A549 (cell line): ENCODE measurements at regions not wholly inside any gene's neighbourhood (a gene's known extent, or its start where the extent isn't known, plus 50 kb on each side); places are given as distances from the start of the nearest gene placed in this dataset.

Experiments used
- ATAC-seq, 2 experiments: fragments of 200-7000 bp in 1 of 2; fragments of >200 bp in 1 of 2; cut with Nextera tagmentation in 1 of 2; cut with Tn5 transposase in 1 of 2; 3 replicates each; pipeline versions ENCODE4 v1.8.0 to v1.9.1; 2018 to 2020; ENCODE audit warnings: mild to moderate bottlenecking in 1 of 2, moderate library complexity in 1 of 2
- CTCF ChIA-PET: fragments of 300-600 bp; sonication (Branson Sonifier 250); formaldehyde crosslinking; extraction: SDS; loops from one replicate; lab custom pipeline; 2021; ENCODE audit warnings: antibody characterized with exemption, inconsistent platforms; lab: Yijun Ruan, JAX
- POLR2A ChIA-PET: fragments of 350-600 bp; formaldehyde crosslinking; extraction: SDS; loops from one replicate; lab custom pipeline; 2021; ENCODE audit warnings: antibody characterized with exemption, inconsistent platforms; lab: Yijun Ruan, JAX
- DNase-seq, 2 experiments: peaks; one replicate each; pipeline versions ENCODE4 v3.0.0 to v3.0.0-alpha.2; 2011 to 2016; ENCODE audit warnings: low read depth in 1 of 2, low spot score in 1 of 2
- FAIRE-seq: peaks from 2 replicates; lab custom pipeline; 2011; peaks lifted over from hg19 to GRCh38; lab: Jason Lieb, UNC
- H3K27ac ChIP-seq, 2 experiments: fragments of >200 bp; sonication (Bioruptor Twin); formaldehyde crosslinking; 3 replicates each; pipeline ENCODE4 v1.5.1; 2016 to 2017
- H3K4me1 ChIP-seq: fragments of >200 bp; sonication (Bioruptor Twin); formaldehyde crosslinking; 3 replicates; pipeline ENCODE4 v1.6.1; 2016
- H3K4me2 ChIP-seq: fragments of >200 bp; sonication (Bioruptor Twin); formaldehyde crosslinking; 3 replicates; pipeline ENCODE4 v1.6.1; 2016
- H3K4me3 ChIP-seq: fragments of >200 bp; sonication (Bioruptor Twin); formaldehyde crosslinking; 3 replicates; pipeline ENCODE4 v1.5.1; 2016
- H3K9me3 ChIP-seq: fragments of >200 bp; sonication (Bioruptor Twin); formaldehyde crosslinking; 3 replicates; pipeline ENCODE4 v1.6.1; 2016
- CBX8 ChIP-seq: fragments of 200-600 bp; sonication (generic); IDR thresholded peaks from 2 replicates; pipeline ENCODE4 v1.6.1; 2016
- CEBPB ChIP-seq, 2 experiments: fragments of >200 bp in 1 of 2; sonication (Bioruptor Twin) in 1 of 2; formaldehyde crosslinking in 1 of 2; IDR thresholded peaks; 2 replicates each; pipeline ENCODE4 v1.6.1; 2012 to 2016
- EHF ChIP-seq: fragments of 250-450 bp; sonication (Bioruptor Pico); IDR thresholded peaks from 2 replicates; pipeline ENCODE4 v1.5.0; 2020; ENCODE audit warnings: mild to moderate bottlenecking
- HOXB5 ChIP-seq: fragments of 250-450 bp; sonication (Bioruptor Pico); IDR thresholded peaks from 2 replicates; pipeline ENCODE4 v1.5.0; 2020; ENCODE audit warnings: mild to moderate bottlenecking, moderate library complexity
- JUN ChIP-seq, 2 experiments: fragments of >200 bp; sonication (Bioruptor Twin); formaldehyde crosslinking; IDR thresholded peaks; 2 replicates in 1 of 2; 3 replicates in 1 of 2; pipeline ENCODE4 v1.6.1; 2016 to 2017
- KDM1A ChIP-seq: fragments of 200-600 bp; sonication (generic); IDR thresholded peaks from 2 replicates; pipeline ENCODE4 v1.6.1; 2016; ENCODE audit warnings: low read depth, mild to moderate bottlenecking
- MAFK ChIP-seq: fragments of 450-650 bp; IDR thresholded peaks from 2 replicates; pipeline ENCODE4 v1.6.1; 2014; ENCODE audit not compliant: partially characterized antibody
- MAZ ChIP-seq: fragments of 150-350 bp; IDR thresholded peaks from 2 replicates; pipeline ENCODE4 v1.6.1; 2014; ENCODE audit warnings: antibody characterized with exemption, low read depth, low read length, borderline replicate concordance
- MYC ChIP-seq: IDR thresholded peaks from 2 replicates; pipeline ENCODE4 v1.6.1; 2012; ENCODE audit warnings: mild to moderate bottlenecking, inconsistent platforms, low read length, improper control_type of control experiment, borderline replicate concordance
- NR3C1 ChIP-seq: fragments of >200 bp; sonication (Bioruptor Twin); formaldehyde crosslinking; IDR thresholded peaks from 3 replicates; pipeline ENCODE4 v1.6.1; 2017
- PHF8 ChIP-seq: fragments of 200-600 bp; sonication (generic); IDR thresholded peaks from 2 replicates; pipeline ENCODE4 v1.6.1; 2016; ENCODE audit warnings: low read depth, mild to moderate bottlenecking, antibody characterized with exemption, moderate library complexity, borderline replicate concordance
- RAD21 ChIP-seq, 2 experiments: fragments of >200 bp in 1 of 2; sonication (Bioruptor Twin) in 1 of 2; formaldehyde crosslinking in 1 of 2; IDR thresholded peaks in 1 of 2; conservative IDR thresholded peaks in 1 of 2; 2 replicates in 1 of 2; 3 replicates in 1 of 2; pipeline ENCODE4 v1.6.1; 2012 to 2018; ENCODE audit warnings: inconsistent platforms in 1 of 2
- RARB ChIP-seq: fragments of 250-450 bp; sonication (Bioruptor Pico); IDR thresholded peaks from 2 replicates; pipeline ENCODE4 v1.8.0; 2021; ENCODE audit warnings: mild to moderate bottlenecking, moderate library complexity
- RCOR1 ChIP-seq: fragments of 150-350 bp; IDR thresholded peaks from 2 replicates; pipeline ENCODE4 v1.6.1; 2014; ENCODE audit warnings: antibody characterized with exemption, low read length, low read depth
- RNF2 ChIP-seq: fragments of 200-600 bp; sonication (generic); IDR thresholded peaks from 2 replicates; pipeline ENCODE4 v1.6.1; 2016; ENCODE audit warnings: low read depth, mild to moderate bottlenecking, antibody characterized with exemption, moderate library complexity, borderline replicate concordance
- SREBF2 ChIP-seq: fragments of 450-650 bp; IDR thresholded peaks from 2 replicates; pipeline ENCODE4 v1.6.1; 2014; ENCODE audit warnings: mild to moderate bottlenecking, moderate library complexity
- TP53 ChIP-seq: fragments of 250-450 bp; sonication (Bioruptor Pico); IDR thresholded peaks from 2 replicates; pipeline ENCODE4 v1.5.0; 2021; ENCODE audit warnings: mild to moderate bottlenecking, moderate library complexity
- ZC3H11A ChIP-seq: fragments of 450-650 bp; IDR thresholded peaks from 2 replicates; pipeline ENCODE4 v1.6.1; 2014; ENCODE audit warnings: antibody characterized with exemption, mild to moderate bottlenecking
- ZFP36 ChIP-seq: fragments of 450-650 bp; IDR thresholded peaks from 2 replicates; pipeline ENCODE4 v1.6.1; 2014; ENCODE audit warnings: borderline replicate concordance; ENCODE audit not compliant: partially characterized antibody
- ZNF302 ChIP-seq: fragments of 250-450 bp; sonication (Bioruptor Pico); IDR thresholded peaks from 2 replicates; pipeline ENCODE4 v1.9.0; 2021; ENCODE audit warnings: inconsistent platforms, mild to moderate bottlenecking, moderate library complexity
- ZSCAN20 ChIP-seq: fragments of 250-450 bp; sonication (Bioruptor Pico); IDR thresholded peaks from 2 replicates; pipeline ENCODE4 v1.8.0; 2022; ENCODE audit warnings: mild to moderate bottlenecking, moderate library complexity
- WGBS: methylation state at CpG from one replicate; pipeline ENCODE4 v1.1.6; 2017; ENCODE audit errors: missing lambda C conversion rate; 5-methylcytosine and 5-hydroxymethylcytosine counted together
- TF ChIP-seq, protein P1 (sequence below): IDR thresholded peaks from 2 replicates; pipeline ENCODE4 v1.6.1; 2012; ENCODE audit warnings: low read depth, borderline replicate concordance
- TF ChIP-seq, protein P2 (sequence below): fragments of 450-650 bp; IDR thresholded peaks from 2 replicates; pipeline ENCODE4 v1.6.1; 2014; ENCODE audit warnings: antibody characterized with exemption
- TF ChIP-seq, protein P3 (sequence below): fragments of >200 bp; sonication (Bioruptor Twin); formaldehyde crosslinking; IDR thresholded peaks from 3 replicates; pipeline ENCODE4 v1.5.1; 2016
- TF ChIP-seq, protein P4 (sequence below): IDR thresholded peaks from 2 replicates; pipeline ENCODE4 v1.6.1; 2012
- TF ChIP-seq, protein P5 (sequence below): fragments of 200-600 bp; sonication (generic); IDR thresholded peaks from 2 replicates; pipeline ENCODE4 v1.6.1; 2016; ENCODE audit warnings: antibody characterized with exemption, mild to moderate bottlenecking, moderate library complexity
- TF ChIP-seq, protein P6 (sequence below): fragments of >200 bp; sonication (Bioruptor Twin); formaldehyde crosslinking; IDR thresholded peaks from 2 replicates; pipeline ENCODE4 v1.6.1; 2016
- TF ChIP-seq, protein P7 (sequence below): fragments of 250-450 bp; sonication (Bioruptor Pico); IDR thresholded peaks from 2 replicates; pipeline ENCODE4 v1.5.0; 2021; ENCODE audit warnings: mild to moderate bottlenecking, moderate library complexity, borderline replicate concordance

DNA sequence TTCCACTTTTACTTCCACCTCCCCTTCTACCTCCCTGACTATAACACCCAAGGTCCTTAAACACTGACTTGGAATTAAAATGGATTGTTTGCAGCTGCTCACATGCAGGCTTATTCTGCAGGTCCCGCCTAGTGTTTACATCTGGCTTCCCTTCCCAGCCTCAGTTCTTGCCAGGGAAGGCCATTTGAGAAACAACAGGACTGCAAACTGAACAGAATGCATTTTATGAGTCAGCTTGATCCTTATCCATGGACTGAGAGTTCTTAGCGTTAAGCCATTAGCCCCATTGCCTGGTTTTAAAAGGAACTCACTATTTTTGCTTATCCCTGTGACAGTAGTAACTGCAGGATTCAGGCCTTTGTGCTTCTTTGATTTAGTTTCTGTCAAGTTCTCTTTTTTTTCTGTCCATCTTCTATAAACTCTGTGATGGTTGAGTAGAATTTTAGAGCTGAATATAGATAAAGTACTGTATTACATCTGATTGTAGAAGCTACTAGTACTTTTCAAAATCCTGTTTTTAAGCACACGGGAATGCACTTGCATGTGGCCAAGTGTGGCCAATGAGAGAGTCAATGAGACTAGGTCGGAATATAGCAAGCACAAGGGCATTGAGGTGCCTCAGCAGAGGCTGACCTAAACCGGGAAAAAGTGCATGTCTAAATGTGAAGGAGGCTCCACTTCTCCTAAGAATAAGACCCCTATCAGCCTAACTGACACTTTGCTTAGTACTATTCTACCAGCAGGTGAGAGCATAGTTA lies 106.4 kb downstream of the TUSC7 start:
- Histone ChIP-seq H3K4me1 (no peaks in the 10 kb centered on the region), H3K4me3 (no peak overlapping the region), H3K27ac (no peak overlapping the region), H3K4me2 (no peak overlapping the region), H3K9me3 (no peaks in the 10 kb centered on the region)
- no peak for TF ChIP-seq HOXB5 (CRISPR knock-in tag)
- TF ChIP-seq, protein P1, sequence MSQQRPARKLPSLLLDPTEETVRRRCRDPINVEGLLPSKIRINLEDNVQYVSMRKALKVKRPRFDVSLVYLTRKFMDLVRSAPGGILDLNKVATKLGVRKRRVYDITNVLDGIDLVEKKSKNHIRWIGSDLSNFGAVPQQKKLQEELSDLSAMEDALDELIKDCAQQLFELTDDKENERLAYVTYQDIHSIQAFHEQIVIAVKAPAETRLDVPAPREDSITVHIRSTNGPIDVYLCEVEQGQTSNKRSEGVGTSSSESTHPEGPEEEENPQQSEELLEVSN: no peak
- TF ChIP-seq RAD21 (conservative IDR thresholded peaks at IDR 0.05 in 1 of 2, IDR thresholded peaks at IDR 0.05 in 1 of 2): no peak
- TF ChIP-seq ZFP36: no peak
- no peak for TF ChIP-seq EHF (CRISPR knock-in tag)
- TF ChIP-seq RNF2: no peak
- TF ChIP-seq, protein P2, sequence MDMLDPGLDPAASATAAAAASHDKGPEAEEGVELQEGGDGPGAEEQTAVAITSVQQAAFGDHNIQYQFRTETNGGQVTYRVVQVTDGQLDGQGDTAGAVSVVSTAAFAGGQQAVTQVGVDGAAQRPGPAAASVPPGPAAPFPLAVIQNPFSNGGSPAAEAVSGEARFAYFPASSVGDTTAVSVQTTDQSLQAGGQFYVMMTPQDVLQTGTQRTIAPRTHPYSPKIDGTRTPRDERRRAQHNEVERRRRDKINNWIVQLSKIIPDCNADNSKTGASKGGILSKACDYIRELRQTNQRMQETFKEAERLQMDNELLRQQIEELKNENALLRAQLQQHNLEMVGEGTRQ: no peak
- TF ChIP-seq MAFK: no peak
- no peak for TF ChIP-seq NR3C1
- no peak for TF ChIP-seq ZSCAN20 (CRISPR knock-in tag)
- no peak for TF ChIP-seq TP53 (CRISPR knock-in tag)
- no peak for TF ChIP-seq CBX8
- TF ChIP-seq MAZ: no peak
- TF ChIP-seq PHF8: no peak
- TF ChIP-seq KDM1A: no peak
- TF ChIP-seq, protein P3, sequence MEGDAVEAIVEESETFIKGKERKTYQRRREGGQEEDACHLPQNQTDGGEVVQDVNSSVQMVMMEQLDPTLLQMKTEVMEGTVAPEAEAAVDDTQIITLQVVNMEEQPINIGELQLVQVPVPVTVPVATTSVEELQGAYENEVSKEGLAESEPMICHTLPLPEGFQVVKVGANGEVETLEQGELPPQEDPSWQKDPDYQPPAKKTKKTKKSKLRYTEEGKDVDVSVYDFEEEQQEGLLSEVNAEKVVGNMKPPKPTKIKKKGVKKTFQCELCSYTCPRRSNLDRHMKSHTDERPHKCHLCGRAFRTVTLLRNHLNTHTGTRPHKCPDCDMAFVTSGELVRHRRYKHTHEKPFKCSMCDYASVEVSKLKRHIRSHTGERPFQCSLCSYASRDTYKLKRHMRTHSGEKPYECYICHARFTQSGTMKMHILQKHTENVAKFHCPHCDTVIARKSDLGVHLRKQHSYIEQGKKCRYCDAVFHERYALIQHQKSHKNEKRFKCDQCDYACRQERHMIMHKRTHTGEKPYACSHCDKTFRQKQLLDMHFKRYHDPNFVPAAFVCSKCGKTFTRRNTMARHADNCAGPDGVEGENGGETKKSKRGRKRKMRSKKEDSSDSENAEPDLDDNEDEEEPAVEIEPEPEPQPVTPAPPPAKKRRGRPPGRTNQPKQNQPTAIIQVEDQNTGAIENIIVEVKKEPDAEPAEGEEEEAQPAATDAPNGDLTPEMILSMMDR: no peak
- no peak for TF ChIP-seq MYC
- no peak for TF ChIP-seq RCOR1
- TF ChIP-seq SREBF2: no peak
- no peak for TF ChIP-seq CEBPB (IDR thresholded peaks at IDR 0.05)
- POLR2A ChIA-PET: no interaction called here
- CTCF ChIA-PET: no interaction called here
- DNase-seq (no peak), FAIRE-seq (no peak), ATAC-seq (no peak)
- 8% methylated on average over 5 of the region's 5 CpGs for WGBS

DNA sequence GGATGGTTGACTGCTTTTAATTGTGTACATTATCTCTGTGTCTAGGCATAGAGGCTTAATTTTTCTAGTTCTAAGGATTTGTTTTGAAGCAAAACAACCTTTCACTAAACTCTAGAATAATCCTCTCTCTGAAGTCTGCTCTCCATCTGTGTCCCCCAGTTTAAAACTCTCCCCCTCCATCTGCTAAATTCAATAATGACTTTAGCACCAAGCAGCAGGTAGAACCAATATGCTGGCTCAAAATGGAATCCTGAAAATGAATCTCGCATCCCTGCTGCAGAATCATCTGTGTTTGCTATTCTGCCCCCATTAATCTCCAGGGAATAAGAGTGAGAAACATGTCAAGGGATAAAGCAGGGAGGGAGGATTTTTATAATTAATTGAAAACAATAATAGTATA lies 111.8 kb downstream of the TUSC7 start:
- ChIA-PET CTCF (interaction anchor here (0.7 kb wide), 1 partner anchor 9 kb away, joined by 3 read pairs; no protein-coding TSS in a partner anchor), POLR2A (no interaction called here)
- no peak for FAIRE-seq
- TF ChIP-seq, protein P4, sequence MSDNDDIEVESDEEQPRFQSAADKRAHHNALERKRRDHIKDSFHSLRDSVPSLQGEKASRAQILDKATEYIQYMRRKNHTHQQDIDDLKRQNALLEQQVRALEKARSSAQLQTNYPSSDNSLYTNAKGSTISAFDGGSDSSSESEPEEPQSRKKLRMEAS: no peak
- no peak for TF ChIP-seq MAZ
- TF ChIP-seq, protein P5, sequence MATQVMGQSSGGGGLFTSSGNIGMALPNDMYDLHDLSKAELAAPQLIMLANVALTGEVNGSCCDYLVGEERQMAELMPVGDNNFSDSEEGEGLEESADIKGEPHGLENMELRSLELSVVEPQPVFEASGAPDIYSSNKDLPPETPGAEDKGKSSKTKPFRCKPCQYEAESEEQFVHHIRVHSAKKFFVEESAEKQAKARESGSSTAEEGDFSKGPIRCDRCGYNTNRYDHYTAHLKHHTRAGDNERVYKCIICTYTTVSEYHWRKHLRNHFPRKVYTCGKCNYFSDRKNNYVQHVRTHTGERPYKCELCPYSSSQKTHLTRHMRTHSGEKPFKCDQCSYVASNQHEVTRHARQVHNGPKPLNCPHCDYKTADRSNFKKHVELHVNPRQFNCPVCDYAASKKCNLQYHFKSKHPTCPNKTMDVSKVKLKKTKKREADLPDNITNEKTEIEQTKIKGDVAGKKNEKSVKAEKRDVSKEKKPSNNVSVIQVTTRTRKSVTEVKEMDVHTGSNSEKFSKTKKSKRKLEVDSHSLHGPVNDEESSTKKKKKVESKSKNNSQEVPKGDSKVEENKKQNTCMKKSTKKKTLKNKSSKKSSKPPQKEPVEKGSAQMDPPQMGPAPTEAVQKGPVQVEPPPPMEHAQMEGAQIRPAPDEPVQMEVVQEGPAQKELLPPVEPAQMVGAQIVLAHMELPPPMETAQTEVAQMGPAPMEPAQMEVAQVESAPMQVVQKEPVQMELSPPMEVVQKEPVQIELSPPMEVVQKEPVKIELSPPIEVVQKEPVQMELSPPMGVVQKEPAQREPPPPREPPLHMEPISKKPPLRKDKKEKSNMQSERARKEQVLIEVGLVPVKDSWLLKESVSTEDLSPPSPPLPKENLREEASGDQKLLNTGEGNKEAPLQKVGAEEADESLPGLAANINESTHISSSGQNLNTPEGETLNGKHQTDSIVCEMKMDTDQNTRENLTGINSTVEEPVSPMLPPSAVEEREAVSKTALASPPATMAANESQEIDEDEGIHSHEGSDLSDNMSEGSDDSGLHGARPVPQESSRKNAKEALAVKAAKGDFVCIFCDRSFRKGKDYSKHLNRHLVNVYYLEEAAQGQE: no peak
- no peak for TF ChIP-seq RARB (CRISPR knock-in tag)
- TF ChIP-seq, protein P6, sequence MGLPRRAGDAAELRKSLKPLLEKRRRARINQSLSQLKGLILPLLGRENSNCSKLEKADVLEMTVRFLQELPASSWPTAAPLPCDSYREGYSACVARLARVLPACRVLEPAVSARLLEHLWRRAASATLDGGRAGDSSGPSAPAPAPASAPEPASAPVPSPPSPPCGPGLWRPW: no peak
- TF ChIP-seq MYC: no peak
- TF ChIP-seq ZC3H11A: no peak
- TF ChIP-seq EHF (CRISPR knock-in tag): no peak
- TF ChIP-seq HOXB5 (CRISPR knock-in tag): no peak
- TF ChIP-seq RCOR1: no peak
- no peak for TF ChIP-seq ZNF302 (CRISPR knock-in tag)
- no peak for TF ChIP-seq JUN (IDR thresholded peaks at IDR 0.05)
- TF ChIP-seq, protein P7, sequence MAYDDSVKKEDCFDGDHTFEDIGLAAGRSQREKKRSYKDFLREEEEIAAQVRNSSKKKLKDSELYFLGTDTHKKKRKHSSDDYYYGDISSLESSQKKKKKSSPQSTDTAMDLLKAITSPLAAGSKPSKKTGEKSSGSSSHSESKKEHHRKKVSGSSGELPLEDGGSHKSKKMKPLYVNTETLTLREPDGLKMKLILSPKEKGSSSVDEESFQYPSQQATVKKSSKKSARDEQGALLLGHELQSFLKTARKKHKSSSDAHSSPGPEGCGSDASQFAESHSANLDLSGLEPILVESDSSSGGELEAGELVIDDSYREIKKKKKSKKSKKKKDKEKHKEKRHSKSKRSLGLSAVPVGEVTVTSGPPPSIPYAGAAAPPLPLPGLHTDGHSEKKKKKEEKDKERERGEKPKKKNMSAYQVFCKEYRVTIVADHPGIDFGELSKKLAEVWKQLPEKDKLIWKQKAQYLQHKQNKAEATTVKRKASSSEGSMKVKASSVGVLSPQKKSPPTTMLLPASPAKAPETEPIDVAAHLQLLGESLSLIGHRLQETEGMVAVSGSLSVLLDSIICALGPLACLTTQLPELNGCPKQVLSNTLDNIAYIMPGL: no peak

More for the DNA sequence above, 111.8 kb downstream of the TUSC7 start:
- Histone ChIP-seq H3K4me3 (no peak overlapping the region), H3K27ac (no peak overlapping the region), H3K4me2 (no peak overlapping the region), H3K4me1 (no peaks in the 10 kb centered on the region), H3K9me3 (no peaks in the 10 kb centered on the region)
- DNase-seq: no peak
- 8% methylated on average over 1 of the region's 1 CpG for WGBS
- no peak for ATAC-seq
